DMS 273 (cell line): ENCODE measurements at regions not wholly inside any gene's neighbourhood (a gene's known extent, or its start where the extent isn't known, plus 50 kb on each side); places are given as distances from the start of the nearest gene placed in this dataset.
"Not testable (repeated sequence)": the region's sequence is repeated elsewhere in the genome, so short reads cannot be mapped to it uniquely, and the experiment has no call there.

ENCODE experiments used
- DNase-seq: peaks from one replicate; lab custom pipeline; 2025; ENCODE audit not compliant: unreplicated experiment; lab: John Stamatoyannopoulos, UW

DNA sequence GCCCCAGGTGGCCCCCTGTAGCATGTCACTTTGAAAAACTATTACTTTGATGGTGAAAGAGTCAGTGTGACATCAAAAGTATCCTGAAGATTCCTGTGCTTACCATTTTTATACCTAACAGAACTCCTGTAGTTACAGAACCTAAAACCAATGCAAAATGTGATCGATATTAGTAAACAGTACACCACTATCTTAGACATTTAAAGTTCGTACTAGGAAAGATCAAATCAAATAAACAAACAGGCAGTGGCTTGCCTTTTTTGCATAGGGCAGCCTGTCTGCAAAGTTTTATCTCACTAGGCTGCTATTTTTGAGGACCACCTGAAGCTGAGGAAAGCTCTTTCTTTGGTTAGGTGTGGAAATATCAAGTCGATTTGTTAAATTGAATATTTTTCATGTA lies 944.0 kb upstream of the CITED2 start:
- DNase-seq: no peak

DNA sequence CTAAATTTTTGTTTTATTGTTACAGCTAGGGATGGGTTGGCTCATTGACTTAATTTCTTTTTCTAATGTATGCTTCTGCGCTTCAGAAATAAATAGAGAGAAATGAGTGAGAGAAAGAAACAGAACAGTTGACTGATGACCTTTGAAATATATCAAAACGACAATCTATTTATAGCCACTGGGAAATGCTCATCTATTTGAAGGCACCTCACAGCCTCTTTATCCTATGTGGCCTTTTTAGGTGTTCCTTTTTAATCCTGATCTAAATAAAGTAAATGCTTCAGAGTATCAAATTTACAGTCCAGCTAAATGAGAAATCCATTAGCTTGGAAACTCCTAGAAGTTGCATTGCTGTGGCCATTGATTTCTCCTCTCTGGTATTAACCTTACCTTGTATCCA lies 943.5 kb upstream of the CITED2 start:
- no peak for DNase-seq

DNA sequence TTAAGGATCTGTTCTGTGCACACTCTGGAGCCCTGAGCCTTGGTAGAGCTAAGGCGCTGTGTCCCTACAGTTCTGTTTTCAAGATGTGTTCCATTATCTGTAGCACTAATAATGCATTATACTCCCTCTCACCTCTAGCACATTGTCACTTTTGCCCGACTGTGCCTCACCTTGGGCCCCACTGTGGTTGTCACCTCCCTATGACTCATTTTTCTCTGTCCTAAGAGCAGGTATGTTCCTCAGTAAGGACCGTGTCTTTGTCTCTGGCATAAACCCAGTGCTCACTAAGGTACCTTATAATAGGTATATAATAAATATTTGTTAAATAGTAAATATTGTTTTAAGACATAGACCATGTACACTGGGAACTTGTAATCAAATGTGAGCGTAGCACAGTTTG lies 942.5 kb upstream of the CITED2 start:
- DNase-seq: no peak

DNA sequence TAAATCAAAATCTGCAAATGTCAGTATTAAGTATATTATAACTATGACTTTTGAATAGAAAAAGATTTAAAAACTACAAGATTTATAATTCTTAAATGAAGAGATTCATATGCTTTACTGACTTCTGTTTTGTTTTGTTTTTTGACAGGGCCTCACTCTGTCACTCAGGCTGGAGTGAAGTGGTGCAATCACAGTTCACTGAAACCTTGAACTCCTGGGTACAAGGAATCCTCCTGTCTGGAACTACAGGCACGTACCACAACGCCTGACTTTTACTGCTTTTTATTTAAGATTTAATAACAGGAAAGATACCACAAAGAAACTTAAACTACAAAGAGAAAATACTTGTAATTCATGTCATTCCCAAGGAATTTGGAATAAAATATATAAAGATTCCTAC lies 940.2 kb upstream of the CITED2 start:
- DNase-seq: no peak

DNA sequence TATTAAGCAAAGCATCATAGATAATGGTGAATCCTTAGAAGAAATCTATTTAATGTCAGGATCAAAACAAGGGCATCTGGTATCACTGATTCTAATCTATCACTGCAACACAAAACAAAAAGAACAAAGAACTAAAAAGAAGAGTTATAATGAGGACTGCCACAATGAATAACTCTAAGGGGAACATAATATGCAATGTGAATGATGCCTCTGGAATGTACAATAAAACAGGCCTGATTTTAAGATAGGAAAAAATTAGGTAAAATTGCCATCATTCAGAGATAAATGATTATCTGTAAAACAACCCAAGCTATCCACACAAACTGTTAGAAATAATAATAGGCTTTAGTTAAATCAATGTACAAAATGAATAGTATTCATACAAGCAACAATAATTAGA lies 936.7 kb upstream of the CITED2 start:
- no peak for DNase-seq

DNA sequence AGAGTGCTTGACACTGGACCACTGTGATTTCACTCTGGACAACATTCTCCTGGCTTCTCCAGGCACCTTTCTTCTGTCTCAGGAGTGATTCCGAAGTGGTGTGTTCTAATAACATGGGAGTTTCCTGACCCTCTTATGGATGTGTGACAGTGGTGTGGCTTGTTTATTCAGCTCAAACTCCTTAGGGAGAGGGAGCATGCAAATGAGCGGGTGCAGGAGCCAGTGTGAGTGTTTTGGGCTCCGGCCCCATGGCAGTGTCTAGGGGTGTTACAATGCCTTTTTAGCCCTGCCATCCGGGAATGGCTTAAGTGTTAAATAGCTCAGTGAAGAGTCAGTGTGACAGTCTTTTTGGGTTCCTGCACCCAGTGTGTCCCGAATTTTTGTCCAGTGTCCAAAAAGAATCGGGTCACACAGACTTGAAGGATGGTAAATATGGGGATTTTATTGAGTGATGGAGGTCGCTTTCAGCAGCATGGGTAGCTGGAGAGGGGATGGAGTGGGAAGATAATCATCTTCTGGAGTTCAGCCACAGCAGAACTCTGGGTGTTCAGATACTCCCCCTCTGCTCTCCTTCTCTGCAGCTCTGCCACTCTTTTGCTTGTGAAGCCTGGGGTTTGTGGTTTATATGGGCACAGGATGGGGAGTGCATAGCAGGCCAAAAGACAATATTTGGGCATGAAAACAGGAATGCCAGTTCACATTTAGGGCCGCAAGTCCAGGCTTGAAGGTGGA lies 928.9 kb upstream of the CITED2 start:
- no peak for DNase-seq

DNA sequence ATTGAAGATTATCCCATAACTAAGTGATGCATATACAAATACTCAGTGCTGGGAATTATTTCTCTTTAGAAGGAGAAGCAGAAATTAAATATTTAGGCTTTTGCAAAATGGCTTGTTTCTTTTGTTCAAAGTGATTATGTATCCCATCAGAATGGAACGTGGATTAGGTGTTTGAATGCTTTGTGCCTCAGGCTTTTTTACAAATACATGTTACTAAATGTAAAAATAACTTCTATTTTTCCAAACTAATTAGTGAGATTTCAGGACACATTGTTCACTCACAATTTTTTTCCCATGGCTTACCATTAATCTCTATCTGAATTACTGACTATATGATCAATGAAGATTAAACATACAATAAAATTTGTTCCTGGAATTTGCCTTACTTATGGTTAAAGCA lies 925.9 kb upstream of the CITED2 start:
- no peak for DNase-seq

DNA sequence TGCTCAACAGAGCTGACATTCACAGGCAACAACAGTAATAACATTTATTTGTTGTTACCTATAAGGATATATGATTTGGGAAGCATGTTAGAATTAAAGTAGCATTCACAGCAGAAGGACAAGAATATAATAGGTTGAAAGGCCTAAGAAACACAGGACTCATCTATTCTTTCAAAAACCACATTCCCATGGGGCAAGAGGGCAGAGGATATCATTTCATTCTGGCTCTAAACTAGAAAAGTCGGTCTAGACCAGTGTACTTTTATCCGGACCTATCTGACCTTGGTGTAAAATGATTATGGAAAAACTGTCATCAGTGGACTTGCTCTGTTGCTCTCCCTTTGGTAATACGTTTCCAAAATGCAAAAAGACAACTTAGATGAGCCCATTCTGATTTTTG lies 914.7 kb upstream of the CITED2 start:
- no peak for DNase-seq

DNA sequence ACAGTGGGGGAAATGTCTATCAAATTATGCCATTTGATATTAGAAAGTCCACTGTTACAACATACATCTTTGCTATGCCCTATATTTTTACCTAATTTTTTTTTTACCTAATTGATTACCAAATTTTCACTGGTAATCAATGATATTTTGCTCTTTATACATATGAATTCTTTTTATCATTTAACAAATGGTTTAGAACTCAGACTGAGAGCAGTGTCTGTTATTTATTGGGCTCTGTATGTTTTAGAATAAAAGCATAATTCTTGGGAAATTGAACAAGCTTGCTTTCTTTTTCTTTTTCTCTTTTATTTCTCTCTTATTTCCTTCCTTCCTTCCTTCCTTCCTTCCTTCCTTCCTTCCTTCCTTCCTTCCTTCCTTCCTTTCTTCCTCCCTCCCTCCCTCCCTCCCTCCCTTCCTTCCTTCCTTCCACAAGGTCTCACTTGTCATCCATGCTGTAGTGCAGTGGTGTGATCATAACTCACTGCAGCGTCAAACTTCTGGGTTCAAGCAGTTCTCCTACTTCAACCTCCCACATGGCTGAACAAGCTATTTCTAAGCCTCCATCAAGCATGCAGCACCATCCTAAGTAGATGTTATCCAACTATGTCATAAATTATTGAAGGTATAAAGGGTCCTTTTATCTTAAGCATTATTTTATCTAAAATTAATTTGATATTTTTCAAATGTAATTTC lies 911.7 kb upstream of the CITED2 start:
- no peak for DNase-seq

DNA sequence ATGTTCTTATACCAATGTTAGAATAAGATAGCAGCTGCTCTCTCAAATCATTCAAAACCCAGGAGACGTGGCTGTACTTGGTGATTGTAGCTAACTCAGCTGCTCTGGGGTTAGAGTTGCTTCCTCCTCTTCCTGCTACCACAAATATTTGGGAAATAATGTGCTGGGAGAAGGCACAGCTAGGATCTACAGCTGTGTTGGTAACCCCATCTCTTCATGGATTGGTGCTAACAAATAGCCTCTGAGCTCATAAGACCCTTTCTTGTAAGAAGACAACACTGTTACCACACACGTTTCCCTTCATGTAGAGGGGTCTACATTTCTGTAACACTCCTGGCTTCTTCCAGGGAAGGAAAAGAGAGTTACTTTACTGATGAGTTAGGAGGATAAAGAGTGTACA lies 911.0 kb upstream of the CITED2 start:
- DNase-seq: no peak

DNA sequence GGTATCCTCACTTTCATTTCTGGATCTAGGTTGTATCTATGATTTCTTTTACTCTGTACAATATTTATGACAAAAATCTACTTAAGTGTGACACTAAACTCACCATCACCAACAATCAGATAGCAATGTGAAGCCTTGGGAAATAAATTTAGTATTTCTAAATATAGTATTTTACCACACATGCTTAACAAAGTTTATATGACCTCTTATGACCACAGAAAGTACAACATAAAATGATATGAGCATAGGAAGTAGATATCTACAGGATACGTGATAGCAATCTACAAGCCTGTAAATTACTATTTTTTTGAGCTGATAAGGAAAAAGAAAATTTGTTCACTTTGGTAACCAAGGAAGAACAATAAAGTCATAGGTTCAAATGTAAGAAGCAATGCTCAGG lies 910.4 kb upstream of the CITED2 start:
- DNase-seq: no peak

DNA sequence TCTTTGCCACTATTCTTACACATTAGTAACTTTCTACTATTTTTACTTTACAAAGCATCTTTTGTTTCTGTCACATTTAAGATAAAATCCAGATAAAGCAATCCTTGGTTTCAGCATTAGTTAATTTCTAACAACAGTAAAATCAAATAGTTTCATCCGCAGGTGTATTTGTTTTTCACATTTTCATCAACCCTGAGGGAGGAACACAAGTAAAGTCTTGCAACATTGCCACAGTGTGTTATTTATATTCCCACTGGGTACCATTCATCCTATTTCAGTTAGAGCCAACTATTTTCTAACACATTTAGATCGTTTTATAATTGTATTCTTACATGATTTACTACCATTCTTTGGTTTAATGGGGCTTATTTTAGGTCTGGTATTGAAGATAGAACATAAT lies 908.7 kb upstream of the CITED2 start:
- DNase-seq: no peak

DNA sequence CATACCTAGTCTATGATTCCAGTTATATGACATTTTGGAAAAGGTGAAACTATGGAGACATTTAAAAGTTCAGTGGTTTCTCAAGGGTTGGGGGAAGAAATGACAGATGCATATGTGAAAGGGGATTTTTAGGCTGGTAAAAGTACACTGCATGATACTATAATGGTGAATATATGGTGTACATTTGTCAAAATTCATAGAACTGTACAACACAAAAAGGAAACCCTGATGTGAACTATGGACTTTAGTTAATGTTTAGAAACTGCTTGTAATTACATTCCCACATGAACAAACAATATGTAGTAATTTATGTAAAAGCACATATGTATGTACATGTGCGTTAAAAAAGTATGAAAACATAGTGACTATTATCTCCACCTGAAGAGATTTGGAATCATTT lies 907.3 kb upstream of the CITED2 start:
- no peak for DNase-seq

DNA sequence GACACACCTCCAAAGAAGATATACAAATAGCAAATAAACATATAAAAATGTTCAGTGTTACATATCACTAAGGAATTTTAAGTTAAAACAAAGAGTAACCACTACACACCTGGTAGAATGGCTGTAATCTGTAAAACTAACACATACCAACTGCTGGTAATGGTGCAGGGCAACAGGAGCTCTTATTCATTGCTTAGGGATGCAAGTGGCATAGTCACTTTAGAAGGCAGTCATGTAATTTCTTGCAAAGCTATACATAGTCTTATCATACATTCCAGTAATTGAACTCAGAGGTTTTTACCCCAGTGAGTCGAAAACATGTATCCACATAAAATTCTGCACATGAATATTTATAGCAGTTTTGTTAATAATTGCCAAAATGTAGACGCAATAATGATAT lies 906.8 kb upstream of the CITED2 start:
- no peak for DNase-seq

DNA sequence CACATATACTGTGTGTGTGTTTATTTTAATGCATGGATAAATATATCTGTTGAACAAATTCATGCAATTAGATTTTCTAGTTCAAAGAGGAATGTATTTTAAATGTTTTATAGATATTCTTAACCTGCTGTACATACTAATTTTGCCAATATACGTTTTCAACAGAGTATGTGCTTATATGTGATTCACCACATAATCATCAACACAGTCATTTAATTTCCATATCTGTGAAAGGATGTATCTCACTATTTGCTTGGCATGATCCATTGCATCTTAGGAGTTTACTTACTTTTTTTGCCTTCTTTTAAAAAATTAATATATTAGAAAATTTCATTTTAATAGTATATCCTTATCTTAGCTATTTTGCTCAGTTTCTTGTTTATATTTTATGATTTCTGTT lies 902.3 kb upstream of the CITED2 start:
- no peak for DNase-seq

DNA sequence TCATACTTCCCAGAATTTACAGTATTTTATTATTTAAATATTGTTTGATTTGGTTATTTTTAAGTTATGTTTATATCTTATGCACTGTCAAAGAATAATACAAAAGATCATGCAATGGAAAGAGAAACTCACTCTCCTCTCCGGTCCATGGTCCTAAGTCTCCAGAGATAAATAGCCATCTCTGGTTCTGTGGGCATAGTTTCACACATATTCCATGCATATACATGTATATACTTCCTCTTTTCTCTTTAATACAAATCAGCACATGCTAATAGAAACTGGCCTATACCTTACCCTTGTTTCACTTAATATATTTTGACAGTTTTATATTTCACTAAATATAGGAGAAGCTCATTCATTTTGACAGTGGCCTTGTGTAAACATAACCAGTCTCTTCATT lies 901.7 kb upstream of the CITED2 start:
- no peak for DNase-seq

DNA sequence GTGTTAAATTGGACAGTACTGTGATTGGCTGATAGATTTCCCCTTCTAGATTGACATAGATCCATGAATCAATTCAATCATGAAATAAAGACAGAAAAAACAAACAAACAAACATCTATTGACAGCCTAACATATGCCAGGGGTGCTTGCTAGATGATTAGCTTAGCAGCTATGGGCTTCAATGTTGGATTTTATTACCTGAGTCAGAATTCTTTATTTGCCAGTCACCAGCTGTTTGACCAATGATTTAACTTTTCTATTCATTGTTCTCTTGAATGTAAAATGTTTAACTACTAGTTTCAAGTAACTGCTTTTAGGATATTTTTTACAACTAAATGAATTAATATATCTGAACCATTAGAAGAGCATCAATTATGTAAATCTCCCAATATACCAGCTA lies 901.3 kb upstream of the CITED2 start:
- no peak for DNase-seq

DNA sequence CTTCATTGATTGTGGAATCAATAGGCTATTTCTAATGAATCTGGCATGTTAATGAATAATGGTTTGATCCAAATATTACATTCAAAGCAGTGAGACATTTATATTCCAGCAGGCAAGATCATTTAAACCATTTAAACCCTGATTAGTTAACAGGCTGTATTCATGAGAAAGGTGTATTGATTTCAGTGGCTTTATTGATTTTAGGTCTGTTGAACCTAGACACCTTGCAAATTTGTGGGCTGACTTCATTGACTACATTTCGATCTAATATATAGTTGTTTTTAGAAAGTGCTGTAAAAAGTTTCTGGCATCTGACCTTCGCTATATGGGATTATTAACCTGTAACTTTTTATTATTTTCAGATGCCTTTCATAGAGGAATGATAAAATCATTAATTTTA lies 900.1 kb upstream of the CITED2 start:
- DNase-seq: no peak

DNA sequence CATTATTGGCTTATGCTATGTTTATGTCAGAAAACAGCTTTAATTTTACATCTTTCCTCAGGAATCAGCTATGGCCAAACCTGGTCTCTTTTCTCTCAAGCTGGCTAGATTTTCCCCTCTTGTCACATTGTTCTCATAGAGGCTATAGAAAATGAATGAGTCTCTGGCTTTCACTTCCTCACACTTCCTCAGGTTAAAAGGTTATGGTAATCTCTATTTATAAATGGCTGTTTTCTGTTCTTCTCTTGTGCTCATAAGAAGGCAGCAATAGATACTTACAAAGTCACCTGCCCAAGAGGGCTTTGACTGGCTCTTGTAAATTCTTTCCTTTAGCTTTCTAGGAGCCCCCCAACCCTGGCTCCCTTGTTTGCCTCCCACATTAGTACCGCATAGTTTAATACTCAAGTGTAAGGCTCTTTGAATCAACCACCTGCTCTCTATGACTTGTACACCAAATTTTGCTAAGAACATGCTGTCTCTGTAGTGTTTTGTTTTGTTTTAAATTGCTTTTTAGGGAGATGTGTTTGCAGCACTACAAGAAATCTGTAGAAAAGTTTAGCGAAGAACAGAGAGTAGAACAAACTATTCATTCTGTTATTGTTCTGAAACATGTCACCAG lies 897.4 kb upstream of the CITED2 start:
- peak; percentile 20 for DNase-seq

DNA sequence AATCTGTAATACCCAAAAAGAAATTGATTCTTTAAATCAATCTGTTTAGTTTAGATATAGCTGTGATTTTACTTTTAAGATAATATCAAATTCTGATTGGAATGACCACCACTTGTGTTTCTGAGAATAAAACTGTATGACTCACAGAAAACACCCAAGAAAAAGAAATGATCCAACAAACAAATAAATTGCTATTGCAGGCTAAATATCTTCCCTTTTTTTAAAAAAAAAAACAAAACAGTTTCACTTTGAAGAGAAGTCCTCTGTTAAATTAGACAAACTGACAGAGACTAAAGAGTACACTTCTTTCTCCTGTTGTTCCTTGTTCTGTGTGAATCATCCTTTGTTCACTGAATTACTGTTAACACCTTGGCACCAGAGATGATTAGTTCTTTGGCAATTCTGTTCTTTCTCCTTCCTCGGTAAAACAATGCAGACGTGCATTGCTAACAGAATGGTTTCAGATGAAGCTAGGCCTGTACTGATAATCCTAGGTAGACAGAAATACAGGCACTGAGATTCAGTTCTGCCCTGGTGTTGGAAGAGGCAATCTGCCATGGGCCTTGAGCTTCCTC lies 895.2 kb upstream of the CITED2 start:
- no peak for DNase-seq

DNA sequence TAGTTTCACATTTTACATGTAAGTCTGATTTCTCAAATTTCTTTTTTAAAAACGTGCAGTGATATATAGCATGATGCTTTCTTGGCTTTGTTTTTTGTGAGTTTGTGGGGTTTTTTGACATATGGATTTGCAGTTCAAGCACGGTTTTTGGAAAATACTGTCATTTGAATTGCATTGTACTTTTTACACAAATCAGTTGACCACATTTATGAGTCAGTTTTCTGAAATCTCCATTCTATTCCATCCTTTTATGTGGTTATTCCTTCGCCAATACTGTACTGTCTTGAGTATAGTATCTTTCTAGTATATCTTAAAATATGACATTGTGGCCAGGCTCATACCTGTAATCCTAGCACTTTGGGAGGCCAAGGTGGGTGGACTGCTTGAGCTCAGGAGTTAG lies 890.0 kb upstream of the CITED2 start:
- no peak for DNase-seq

DNA sequence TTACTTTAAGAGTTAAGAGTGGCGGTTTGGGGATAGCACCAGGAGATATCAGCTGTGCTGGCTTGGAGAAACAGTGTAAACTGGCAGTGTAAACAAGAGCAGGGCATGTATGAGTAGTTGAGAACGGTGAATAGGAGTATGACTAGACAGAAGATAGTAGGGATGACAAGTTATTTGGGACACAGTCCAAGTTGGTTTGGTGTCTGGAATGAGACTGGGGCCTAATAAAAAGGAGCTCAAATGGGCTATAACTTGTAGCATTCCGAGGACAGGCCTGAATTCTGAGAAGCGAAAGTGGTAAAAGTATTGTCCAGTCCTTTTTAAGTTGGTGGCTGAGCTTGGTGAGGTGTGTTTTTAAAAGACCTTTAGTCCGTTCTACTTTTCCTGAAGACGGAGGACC lies 883.9 kb upstream of the CITED2 start:
- not testable (repeated sequence) for DNase-seq
